Fibroblast of mammary gland (primary cell): ENCODE measurements at regions not wholly inside any gene's neighbourhood (a gene's known extent, or its start where the extent isn't known, plus 50 kb on each side); places are given as distances from the start of the nearest gene placed in this dataset.

Experiments used
- DNase-seq: peaks from one replicate; pipeline ENCODE4 v3.0.0-alpha.2; 2010; ENCODE audit warnings: low read depth
- H3K4me3 ChIP-seq: 2 replicates; pipeline ENCODE4 v1.5.1; 2011; ENCODE audit warnings: low read depth, mild to moderate bottlenecking, low read length, moderate library complexity; ENCODE audit not compliant: control insufficient read depth
- CTCF ChIP-seq: conservative IDR thresholded peaks from 2 replicates; pipeline ENCODE4 v1.5.1; 2011; ENCODE audit warnings: low read depth, low read length, inconsistent platforms; ENCODE audit not compliant: control insufficient read depth, insufficient read depth

DNA sequence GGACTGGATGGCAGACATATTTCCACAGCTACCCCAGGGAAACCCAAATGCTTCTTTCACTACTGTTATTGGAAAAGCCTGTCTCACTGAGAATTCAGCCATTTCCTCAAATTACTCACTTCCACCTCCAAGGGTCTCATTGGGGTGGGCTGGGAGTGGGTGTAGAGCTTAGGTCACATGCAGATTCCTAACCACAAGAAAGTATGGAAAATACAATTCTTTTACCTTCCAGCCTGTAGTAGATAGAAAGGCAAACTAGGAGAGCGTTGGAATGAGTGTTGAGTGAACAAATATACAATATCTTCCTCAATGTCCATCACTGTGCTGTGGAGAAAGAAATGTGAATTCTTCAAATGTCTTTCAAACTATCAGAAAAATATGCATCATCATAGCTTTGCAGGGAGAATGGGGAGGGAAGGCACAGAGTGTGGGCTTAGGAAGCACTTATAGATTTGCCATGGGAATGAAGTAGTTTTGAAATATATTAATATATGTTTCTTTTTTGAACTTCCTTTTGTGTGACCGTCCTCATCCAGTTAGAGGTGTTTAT, 245.3 kb upstream of the JADE1 start:
- TF ChIP-seq CTCF, result no peak
- H3K4me3 ChIP-seq, result no peak overlapping the region
- DNase-seq, result no peak

- DNase-seq, result no peak
- no peak overlapping the region for H3K4me3 ChIP-seq
- no peak for TF ChIP-seq CTCF
Observed at GRCh38 chr4:128560754-128561495, 248.6 kb upstream of the JADE1 start.

DNA sequence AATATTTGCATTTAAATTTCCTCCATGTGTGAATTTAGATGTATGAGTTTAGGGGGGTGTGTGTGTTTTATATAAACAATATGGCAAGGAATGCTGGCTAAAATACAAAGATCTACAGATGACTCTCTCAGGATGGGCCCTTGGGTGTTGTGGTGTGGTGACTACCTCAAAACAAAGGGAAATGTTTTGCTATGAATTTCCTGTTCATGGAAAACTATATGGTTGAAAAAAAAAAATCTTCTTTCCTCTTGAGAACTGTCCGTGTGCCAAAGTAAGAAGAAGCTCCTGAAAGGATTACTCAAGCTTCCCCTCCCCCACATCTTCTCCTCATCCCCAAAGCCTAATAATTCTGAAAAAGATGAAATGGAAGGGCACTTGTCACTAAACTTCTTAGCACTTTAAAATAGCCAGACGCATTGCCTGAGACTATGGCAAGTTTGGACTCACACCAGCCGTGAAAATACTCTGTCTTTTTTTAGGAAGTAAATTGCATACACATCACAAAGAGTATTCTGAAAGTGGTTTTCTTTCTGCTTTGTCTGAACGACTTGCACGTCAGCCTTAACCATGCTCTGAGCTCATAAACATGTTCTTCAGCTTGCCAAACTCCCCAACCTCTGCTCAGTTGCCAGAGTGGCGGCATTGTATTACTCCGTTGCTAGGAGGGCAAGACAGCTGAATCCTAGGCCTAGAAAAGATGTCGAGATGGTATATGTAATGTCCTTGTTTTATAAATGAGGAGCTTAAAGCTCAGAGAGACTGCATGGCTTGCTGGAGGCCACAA, 250.4 kb upstream of the JADE1 start:
- DNase-seq, result peak; percentile 88
- no peak overlapping the region for H3K4me3 ChIP-seq
- no peak for TF ChIP-seq CTCF

DNA sequence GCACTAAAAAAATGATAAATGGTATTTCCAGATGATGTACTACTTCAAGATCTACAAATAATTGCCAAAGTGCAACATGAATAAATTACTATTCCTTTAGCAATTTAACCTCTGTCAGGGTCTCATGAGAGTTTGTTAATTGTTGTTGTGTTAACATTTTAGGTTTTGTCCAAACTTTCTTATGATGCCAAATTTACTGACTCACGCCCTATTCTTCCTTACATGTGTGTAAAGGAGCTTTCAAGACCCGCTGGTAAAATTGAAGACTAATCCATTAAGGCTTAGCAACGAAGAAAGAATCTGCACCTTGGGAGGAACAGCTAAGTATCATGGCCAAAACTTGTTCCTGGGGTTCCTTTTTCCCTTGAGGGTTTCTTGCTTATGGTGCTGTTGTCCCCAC, 252.7 kb upstream of the JADE1 start:
- DNase-seq, result peak; percentile 71
- no peak for TF ChIP-seq CTCF
- no peak overlapping the region for H3K4me3 ChIP-seq

GRCh38 chr4:128553686-128554515, 255.6 kb upstream of the JADE1 start:
- TF ChIP-seq CTCF, result no peak
- DNase-seq, result no peak
- H3K4me3 ChIP-seq, result no peak overlapping the region

DNA sequence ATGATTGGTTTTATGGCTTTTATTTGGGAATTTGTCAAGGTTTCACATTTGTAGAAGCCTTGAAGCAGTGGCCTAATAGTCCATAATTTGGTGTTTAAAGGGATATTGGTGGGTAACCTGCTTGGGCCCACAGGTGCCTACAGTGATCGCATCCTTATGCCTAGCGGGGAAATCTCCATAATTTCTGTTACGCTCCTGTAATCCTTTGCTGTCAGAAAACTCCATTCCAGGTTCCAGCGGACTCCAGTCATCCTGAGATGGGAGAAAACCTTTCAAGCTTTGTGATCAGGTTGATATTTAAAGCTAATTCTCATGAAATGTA, 257.0 kb upstream of the JADE1 start:
- TF ChIP-seq CTCF, result no peak
- no peak for DNase-seq
- H3K4me3 ChIP-seq, result no peak overlapping the region
